ENCODE measurements at regions not wholly inside any gene's neighbourhood (a gene's known extent, or its start where the extent isn't known, plus 50 kb on each side); places are given as distances from the start of the nearest gene placed in this dataset.

- DNase-seq: no peak
- TF ChIP-seq POLR2A (IDR thresholded peaks at IDR 0.05; ENCODE audit: low read length) (no peak), GATA1 (IDR thresholded peaks at IDR 0.05; ENCODE audit: low read depth, low read length) (no peak)
Measured at GRCh38 chr4:30912098-30912714, 192.0 kb downstream of the PCDH7 start.

GRCh38 chr4:30916337-30917274 is 196.4 kb downstream of the PCDH7 start:
- no peak for DNase-seq
- TF ChIP-seq POLR2A (IDR thresholded peaks at IDR 0.05; ENCODE audit: low read length): no peak
- TF ChIP-seq GATA1 (IDR thresholded peaks at IDR 0.05; ENCODE audit: low read depth, low read length): no peak

- DNase-seq: no peak
- TF ChIP-seq GATA1 (IDR thresholded peaks at IDR 0.05; ENCODE audit: low read depth, low read length) (no peak), POLR2A (IDR thresholded peaks at IDR 0.05; ENCODE audit: low read length) (no peak)
Measured at GRCh38 chr4:30917946-30918345, 197.8 kb downstream of the PCDH7 start.

- no peak for DNase-seq
- TF ChIP-seq POLR2A (IDR thresholded peaks at IDR 0.05; ENCODE audit: low read length) (no peak), GATA1 (IDR thresholded peaks at IDR 0.05; ENCODE audit: low read depth, low read length) (no peak)
Measured at GRCh38 chr4:30919458-30919857, 199.3 kb downstream of the PCDH7 start.

GRCh38 chr4:30920043-30920442 is 199.9 kb downstream of the PCDH7 start:
- TF ChIP-seq POLR2A (IDR thresholded peaks at IDR 0.05; ENCODE audit: low read length): no peak
- TF ChIP-seq GATA1 (IDR thresholded peaks at IDR 0.05; ENCODE audit: low read depth, low read length): no peak
- no peak for DNase-seq

- DNase-seq: no peak
- TF ChIP-seq GATA1 (IDR thresholded peaks at IDR 0.05; ENCODE audit: low read depth, low read length) (no peak), POLR2A (IDR thresholded peaks at IDR 0.05; ENCODE audit: low read length) (no peak)
Measured at GRCh38 chr4:30922625-30923024, 202.5 kb downstream of the PCDH7 start.

- no peak for DNase-seq
Measured at GRCh38 chr4:30924495-30924894, 204.3 kb downstream of the PCDH7 start.

GRCh38 chr4:30929649-30930048 is 209.5 kb downstream of the PCDH7 start:
- no peak for DNase-seq
- TF ChIP-seq GATA1 (IDR thresholded peaks at IDR 0.05; ENCODE audit: low read depth, low read length): no peak
- no peak for TF ChIP-seq POLR2A (IDR thresholded peaks at IDR 0.05; ENCODE audit: low read length)

More at GRCh38 chr4:30924495-30924894, 204.3 kb downstream of the PCDH7 start:
- TF ChIP-seq POLR2A (IDR thresholded peaks at IDR 0.05; ENCODE audit: low read length): no peak
- TF ChIP-seq GATA1 (IDR thresholded peaks at IDR 0.05; ENCODE audit: low read depth, low read length): no peak

- TF ChIP-seq POLR2A (IDR thresholded peaks at IDR 0.05; ENCODE audit: low read length) (no peak), GATA1 (IDR thresholded peaks at IDR 0.05; ENCODE audit: low read depth, low read length) (no peak)
- no peak for DNase-seq
Measured at GRCh38 chr4:30930276-30930675, 210.1 kb downstream of the PCDH7 start.

- no peak for TF ChIP-seq GATA1 (IDR thresholded peaks at IDR 0.05; ENCODE audit: low read depth, low read length)
- TF ChIP-seq POLR2A (IDR thresholded peaks at IDR 0.05; ENCODE audit: low read length): no peak
- no peak for DNase-seq
Measured at GRCh38 chr4:30932581-30932980, 212.4 kb downstream of the PCDH7 start.

- no peak for DNase-seq
- TF ChIP-seq GATA1 (IDR thresholded peaks at IDR 0.05; ENCODE audit: low read depth, low read length): no peak
- TF ChIP-seq POLR2A (IDR thresholded peaks at IDR 0.05; ENCODE audit: low read length): no peak
Measured at GRCh38 chr4:30939069-30939468, 218.9 kb downstream of the PCDH7 start.

GRCh38 chr4:30939684-30940083 is 219.5 kb downstream of the PCDH7 start:
- DNase-seq: no peak
- TF ChIP-seq POLR2A (IDR thresholded peaks at IDR 0.05; ENCODE audit: low read length) (no peak), GATA1 (IDR thresholded peaks at IDR 0.05; ENCODE audit: low read depth, low read length) (no peak)

- no peak for TF ChIP-seq POLR2A (IDR thresholded peaks at IDR 0.05; ENCODE audit: low read length)
- no peak for TF ChIP-seq GATA1 (IDR thresholded peaks at IDR 0.05; ENCODE audit: low read depth, low read length)
Measured at GRCh38 chr4:30941641-30942040, 221.5 kb downstream of the PCDH7 start.

GRCh38 chr4:30943356-30943755 is 223.2 kb downstream of the PCDH7 start:
- no peak for TF ChIP-seq POLR2A (IDR thresholded peaks at IDR 0.05; ENCODE audit: low read length)
- TF ChIP-seq GATA1 (IDR thresholded peaks at IDR 0.05; ENCODE audit: low read depth, low read length): no peak
- DNase-seq: no peak

More at GRCh38 chr4:30941641-30942040, 221.5 kb downstream of the PCDH7 start:
- no peak for DNase-seq
